ENCODE measurements at regions not wholly inside any gene's neighbourhood (a gene's known extent, or its start where the extent isn't known, plus 50 kb on each side); places are given as distances from the start of the nearest gene placed in this dataset.

DNA sequence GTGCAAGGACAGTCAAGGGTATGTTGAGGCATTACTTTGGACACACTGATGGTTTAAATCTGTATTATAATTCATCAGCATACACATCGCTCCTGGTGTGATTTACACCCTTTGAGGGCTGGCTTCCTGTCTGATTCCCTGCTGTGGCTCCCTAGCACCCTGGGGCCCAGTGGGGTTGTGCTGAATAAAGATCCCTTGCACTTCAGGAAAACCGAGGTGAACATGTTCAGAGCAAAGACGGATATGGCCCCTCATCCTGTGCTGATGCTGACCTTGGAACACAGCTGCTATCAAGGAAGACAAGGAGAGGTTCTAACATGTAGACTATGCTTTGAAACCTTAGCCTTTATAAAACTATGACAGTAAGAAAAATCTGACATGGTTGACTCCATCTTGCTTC, 84.6 kb upstream of the UNC5B start:
- DNase-seq: no peak

- no peak for DNase-seq
Observed at GRCh38 chr10:71128311-71128980, 83.9 kb upstream of the UNC5B start.

DNA sequence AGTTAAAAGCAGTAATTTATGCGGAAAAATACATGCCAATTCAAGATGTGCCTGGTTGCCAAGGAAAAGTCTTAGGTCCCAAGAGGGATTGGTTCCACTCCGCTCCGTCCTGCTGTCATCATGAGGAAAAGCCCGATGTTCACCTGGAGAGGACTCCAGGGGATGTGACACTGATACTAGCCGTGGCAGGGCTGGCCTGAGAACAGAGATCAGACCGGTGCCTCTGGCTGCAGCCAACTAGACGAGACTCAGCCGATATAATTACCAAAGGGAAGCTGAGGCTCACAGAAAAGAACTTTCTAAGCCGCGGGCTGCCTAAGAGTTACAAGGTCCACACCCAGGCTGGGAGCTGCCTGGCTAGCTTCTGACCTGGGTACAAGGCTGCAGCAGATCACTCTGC, 81.3 kb upstream of the UNC5B start:
- no peak for DNase-seq

DNA sequence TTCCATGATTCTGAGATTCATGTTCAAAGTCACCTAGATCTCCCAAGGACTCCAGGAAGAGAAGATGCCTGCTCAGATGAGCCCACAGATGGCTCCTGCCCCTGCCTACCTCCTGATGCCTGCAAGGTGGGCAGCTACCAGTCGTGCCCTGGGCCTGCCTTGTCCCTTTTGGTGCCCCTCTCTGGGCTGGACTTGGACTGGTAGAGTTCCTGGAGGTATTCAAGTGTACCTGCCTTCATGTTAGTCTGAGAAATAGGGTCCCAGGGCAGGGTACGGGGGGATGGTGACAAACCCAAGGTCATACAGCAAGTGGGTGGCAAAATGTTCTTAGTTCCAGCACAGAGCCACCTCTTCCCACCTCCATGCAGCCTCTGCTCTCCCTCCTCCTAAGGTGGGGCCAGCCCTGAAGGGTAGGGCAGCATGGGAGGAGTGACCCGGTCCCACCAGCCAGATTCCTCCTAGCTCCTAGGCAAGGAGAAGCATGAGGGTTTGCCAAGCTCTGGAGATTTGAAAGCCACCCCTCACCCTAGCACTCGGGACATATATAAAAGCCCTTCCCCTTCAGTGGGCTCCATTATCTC, 80.8 kb upstream of the UNC5B start:
- DNase-seq: no peak

DNA sequence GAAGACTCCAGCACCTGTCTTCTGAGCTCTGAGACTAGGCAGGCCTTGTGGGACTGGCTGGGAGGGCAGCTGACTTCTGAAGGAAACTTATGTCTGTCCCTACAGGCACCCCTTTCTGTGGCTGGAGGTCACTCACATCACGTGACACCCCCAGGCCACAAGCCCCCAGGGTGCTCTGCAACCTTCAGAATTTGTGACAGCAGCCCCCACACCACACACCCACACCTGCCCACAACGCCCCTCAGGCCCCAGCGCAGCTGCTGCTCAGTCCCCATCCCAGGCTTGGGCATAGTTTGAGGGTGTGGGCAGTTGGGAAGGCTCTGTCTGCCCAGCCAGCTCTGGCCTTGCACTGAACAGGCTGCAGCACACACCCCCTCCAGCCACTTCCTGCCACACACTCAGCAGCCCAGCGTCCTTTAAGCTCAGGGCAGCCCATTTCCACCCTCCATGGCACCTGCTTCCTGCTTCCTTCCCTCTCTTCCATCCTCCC, 80.0 kb upstream of the UNC5B start:
- no peak for DNase-seq

DNA sequence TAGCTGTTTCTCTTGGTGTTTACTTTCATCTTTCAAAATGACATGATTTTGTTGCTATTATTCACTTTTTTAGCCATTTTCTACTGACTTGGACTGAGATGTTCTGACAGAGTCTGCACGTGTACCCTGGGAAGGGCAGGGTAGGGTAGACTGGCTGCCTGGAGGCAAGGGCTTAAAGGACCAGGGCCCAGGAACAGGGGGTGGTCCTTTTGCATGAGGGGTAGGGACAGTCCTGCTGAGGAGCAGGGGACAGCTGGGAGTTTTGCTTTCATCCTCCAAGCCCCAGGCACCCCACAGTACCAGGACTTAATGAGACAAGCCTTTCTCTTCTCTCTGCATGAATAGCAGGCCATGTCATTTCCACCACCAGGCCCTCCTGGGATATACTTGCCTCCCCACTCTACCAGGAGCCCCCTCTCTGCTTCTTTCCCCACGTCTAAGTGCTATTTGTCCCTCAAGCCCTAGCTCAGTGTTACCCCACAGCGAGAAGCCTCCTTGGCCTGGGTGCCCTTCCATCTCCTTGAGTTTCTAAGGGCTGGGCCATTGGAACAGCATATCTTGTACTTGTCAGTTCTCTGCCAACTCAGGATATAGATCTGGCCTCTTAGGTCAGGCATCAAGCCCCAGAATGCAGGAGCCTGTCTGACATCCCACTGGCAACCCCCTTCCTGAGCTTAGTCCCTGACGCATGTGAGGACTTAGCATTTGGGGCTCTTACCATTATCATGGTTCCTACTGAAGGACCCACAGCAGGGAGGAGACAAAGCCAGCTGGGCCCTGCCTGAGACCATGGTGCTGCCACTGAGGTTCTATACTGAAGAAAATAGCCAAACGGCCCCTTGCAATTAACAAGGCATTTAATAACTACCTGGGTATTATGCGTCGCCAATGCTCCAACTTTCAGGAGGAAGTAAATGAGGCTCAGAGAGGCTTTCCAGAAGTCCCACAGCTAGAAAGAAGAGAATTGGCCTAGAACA, 78.4 kb upstream of the UNC5B start:
- DNase-seq: no peak

GRCh38 chr10:71134732-71135211, 77.6 kb upstream of the UNC5B start:
- no peak for DNase-seq

DNA sequence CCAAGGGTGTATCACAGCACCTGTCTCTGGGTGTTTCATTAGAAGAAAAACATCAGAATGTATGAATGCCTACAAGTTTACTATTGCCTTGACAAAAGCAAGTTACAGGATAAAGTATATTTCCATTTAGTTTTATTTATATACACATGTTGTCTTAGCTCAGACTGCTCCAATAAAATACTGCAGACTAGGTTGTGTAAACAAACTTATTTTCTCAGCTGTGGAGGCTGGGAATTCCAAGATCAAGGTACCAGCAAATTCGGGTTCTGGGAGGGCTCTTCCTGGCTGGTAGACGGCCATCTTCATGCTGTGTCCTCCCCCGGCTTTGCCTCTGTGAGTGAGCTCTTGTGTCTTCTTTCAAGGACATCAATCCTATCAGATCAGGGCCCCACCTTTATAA, 77.1 kb upstream of the UNC5B start:
- no peak for DNase-seq

DNA sequence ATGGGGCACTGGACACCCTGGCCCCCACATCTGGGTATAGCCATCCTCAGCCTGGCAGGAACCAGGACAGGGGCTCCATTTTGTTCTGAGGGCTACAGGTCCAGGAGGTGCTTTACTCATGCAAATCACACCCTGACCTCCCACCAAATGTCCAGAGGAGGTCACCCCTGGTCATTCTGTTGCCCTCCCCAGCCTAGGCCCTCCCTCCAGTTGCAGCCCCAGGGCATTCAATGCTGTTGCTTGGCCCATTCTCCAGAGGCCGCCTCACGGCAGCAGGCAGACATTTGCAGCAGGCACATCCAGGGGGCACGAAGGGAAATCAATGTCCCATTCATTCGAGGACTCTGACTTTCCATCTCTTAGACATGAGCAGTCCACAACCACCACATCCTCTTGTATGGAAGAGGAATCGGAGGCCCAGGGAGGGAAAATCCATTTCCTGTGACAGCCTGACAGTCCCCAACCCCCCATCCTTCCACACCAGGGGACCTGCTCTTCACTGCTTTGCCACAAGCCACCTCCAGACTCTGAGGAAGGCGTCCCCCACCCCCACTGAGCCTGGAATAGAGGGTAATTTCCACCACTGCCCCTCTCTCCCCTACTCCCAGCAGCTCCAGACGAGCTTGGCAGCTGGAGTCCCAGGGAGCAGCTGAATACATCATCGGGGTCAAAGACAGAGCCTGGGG, 76.2 kb upstream of the UNC5B start:
- DNase-seq: no peak

DNA sequence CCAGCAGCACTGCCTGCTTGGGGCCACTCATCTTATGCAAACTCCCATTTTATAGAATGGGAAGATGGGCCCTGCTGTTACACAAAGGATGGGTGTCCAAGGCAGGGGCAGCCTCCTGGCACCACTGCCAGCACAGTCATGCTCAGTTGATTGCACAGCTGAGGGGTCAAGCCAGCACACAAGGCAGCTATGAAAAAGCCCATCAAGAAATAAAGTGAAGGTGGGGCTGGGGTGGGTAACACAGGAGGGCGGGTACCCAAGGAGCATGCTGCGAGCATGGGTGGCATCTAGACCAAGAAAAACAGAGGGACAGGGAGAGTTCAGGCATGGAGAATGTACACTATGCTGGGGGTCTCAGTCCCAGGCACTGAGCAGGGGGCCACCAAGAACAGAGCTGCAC, 74.7 kb upstream of the UNC5B start:
- no peak for DNase-seq

DNA sequence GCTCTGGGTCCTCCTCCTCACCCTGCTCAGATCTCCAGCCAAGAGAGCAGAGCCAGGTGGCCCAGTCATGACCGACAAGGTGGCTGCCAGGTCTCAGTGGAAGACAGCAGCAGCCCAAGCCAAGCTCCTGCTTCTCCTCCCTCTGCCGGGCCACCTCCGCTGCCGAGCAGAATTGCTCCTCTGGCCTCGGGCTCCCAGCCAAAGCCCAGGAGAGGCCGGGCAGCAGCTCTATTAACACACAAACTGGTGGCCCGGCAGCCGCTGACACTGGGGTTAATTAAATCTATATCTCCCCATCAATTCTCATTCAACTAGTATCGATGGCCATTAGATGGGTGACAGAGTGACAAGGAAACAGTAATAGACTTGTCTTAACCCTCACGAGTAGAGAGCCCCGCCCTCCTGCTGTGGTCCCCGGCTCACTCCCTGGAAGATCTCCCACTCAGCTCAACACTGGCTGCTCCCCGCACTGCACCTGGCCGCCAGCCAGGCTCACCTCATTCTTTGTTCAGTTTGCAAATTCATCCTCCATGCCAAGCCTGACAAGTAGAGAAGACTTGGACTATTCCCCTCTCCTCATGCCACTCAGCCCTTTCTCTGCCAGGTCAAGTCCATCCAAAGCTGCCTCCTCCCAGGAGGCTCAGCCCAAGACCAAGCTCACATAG, 74.1 kb upstream of the UNC5B start:
- DNase-seq: no peak

- no peak for DNase-seq
Observed at GRCh38 chr10:71141528-71141927, 70.8 kb upstream of the UNC5B start.

GRCh38 chr10:71143170-71143569, 69.2 kb upstream of the UNC5B start:
- no peak for DNase-seq

GRCh38 chr10:71143610-71144009, 68.8 kb upstream of the UNC5B start:
- no peak for DNase-seq

- DNase-seq: no peak
Observed at GRCh38 chr10:71144824-71145223, 67.5 kb upstream of the UNC5B start.

- no peak for DNase-seq
Observed at GRCh38 chr10:71145352-71145945, 66.9 kb upstream of the UNC5B start.

DNA sequence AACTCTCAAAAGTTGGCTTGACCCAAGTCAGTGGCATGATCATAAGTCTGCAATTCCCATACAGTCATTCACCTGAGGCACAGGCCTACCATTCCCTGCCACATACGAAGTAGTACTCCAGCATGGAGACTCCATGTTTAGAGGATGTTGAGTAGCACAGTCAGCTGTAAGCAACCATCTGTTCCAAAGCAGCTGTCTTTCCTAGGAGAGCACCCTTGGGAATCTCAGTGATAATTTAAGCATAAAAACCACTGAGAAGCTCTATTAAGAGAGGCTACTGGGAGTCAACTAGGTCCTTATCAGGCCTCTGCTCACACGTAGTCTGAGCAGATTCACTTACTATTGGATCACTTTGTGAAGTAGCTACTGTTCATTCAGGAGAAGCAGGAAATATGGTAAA, 61.6 kb upstream of the UNC5B start:
- DNase-seq: no peak

- no peak for DNase-seq
Observed at GRCh38 chr10:71152043-71152442, 60.3 kb upstream of the UNC5B start.

DNA sequence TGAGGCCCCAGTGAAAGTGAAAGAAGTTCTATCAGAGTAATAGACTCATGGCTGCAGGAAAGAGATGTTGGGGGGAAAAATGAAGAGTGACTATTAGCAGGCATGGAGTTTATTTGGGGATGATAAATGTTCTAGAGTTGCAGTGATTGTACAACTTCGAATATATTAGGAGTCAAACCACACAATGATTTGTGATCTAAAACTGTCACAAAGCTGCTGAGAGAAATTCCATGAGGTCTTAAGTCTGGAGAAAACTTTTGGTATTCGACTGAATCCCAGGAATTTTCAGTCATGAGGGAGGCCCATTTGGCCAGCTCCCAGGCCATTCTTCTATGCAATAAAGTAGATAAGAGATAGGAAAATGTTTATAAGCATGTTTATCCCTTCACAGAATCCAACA, 55.9 kb upstream of the UNC5B start:
- no peak for DNase-seq

- no peak for DNase-seq
Observed at GRCh38 chr10:71157435-71157834, 54.9 kb upstream of the UNC5B start.

- no peak for DNase-seq
Observed at GRCh38 chr10:71158251-71158650, 54.1 kb upstream of the UNC5B start.

DNA sequence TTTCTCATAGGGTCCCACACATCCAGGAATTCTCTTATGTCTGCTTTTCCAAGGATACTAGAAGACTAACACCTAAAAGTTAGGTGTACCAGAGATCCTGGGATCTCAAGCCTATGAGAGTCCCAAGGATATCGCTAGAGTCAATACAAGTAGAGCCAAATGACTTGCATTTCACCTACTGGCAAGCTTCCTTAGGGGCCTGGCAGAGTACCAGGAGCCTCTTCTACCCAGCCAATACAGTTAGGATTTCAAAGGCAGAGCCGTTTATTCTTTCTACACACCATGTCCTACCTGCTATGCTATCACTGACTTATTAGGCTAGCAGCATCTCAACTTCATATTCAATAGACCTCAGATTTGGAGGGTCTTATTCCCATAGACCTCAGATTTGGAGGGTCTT, 53.5 kb upstream of the UNC5B start:
- no peak for DNase-seq
